HCT116 (cell line): ENCODE measurements at regions not wholly inside any gene's neighbourhood (a gene's known extent, or its start where the extent isn't known, plus 50 kb on each side); places are given as distances from the start of the nearest gene placed in this dataset.
A peak's percentile ranks its signal among the peaks of the same experiment; 100 is the strongest.

Experiments used
- ATAC-seq: fragments of 200-7000 bp; cut with Tn5 transposase; 2 replicates; pipeline ENCODE4 v1.9.1; 2020; ENCODE audit warnings: mild to moderate bottlenecking, moderate library complexity
- BruUV-seq: library from RNA; stranded (reverse); fragments of 400-500 nt; replicated peaks from 2 replicates; lab custom pipeline; 2021; lab: Mats Ljungman, UMichigan
- CTCF ChIA-PET: fragments of 300-600 bp; sonication (Branson Sonifier 250); formaldehyde crosslinking; loops from one replicate; lab custom pipeline; 2021; ENCODE audit warnings: antibody characterized with exemption; lab: Charles Lee
- POLR2A ChIA-PET: fragments of 300-600, 350-600 bp; sonication (Branson Sonifier 250); formaldehyde crosslinking; loops from one replicate; lab custom pipeline; 2021; ENCODE audit warnings: antibody characterized with exemption; lab: Charles Lee
- RAD21 ChIA-PET, 2 experiments: fragments of 300-600 bp; sonication (Branson Sonifier 250); formaldehyde crosslinking; loops; one replicate each; lab custom pipeline; 2023; ENCODE audit warnings: low total read pairs in 2 of 2; ENCODE audit not compliant: uncharacterized antibody in 2 of 2, unreplicated experiment in 2 of 2, low non-redundant PET in 1 of 2; lab: Charles Lee
- DNase-seq: peaks from one replicate; pipeline ENCODE4 v3.0.0-alpha.2; 2010; ENCODE audit warnings: low read depth, low spot score
- H2AFZ ChIP-seq: fragments of 200-600 bp; shearing (Covaris generic), sonication (generic); 2 replicates; pipeline ENCODE4 v1.6.1; 2017; ENCODE audit warnings: low read depth, mixed run types, mixed read lengths, antibody characterized with exemption, low read length; ENCODE audit not compliant: poor library complexity, severe bottlenecking
- H3K27ac ChIP-seq: 2 replicates; pipeline ENCODE4 v1.5.1; 2012; ENCODE audit warnings: low read depth, low read length
- H3K27me3 ChIP-seq: fragments of 200-600 bp; sonication (generic); 2 replicates; pipeline ENCODE4 v1.6.1; 2016; ENCODE audit warnings: mixed run types, low read length, mixed read lengths; ENCODE audit not compliant: insufficient read depth
- H3K36me3 ChIP-seq, 2 experiments: fragments of 200-500 bp in 1 of 2; fragments of 200-600 bp in 1 of 2; sonication (Bioruptor generic) in 1 of 2; sonication (generic) in 1 of 2; 2 replicates each; pipeline versions ENCODE4 v1.5.1 to v1.6.1; 2014 to 2016; ENCODE audit warnings: low read length in 2 of 2, inconsistent platforms in 1 of 2, mixed read lengths in 1 of 2, mixed run types in 1 of 2; ENCODE audit not compliant: insufficient read depth in 2 of 2, control insufficient read depth in 1 of 2
- H3K4me1 ChIP-seq, 2 experiments: fragments of 200-600 bp in 1 of 2; sonication (generic) in 1 of 2; 2 replicates each; pipeline versions ENCODE4 v1.5.1 to v1.6.1; 2012 to 2017; ENCODE audit warnings: low read length in 2 of 2, inconsistent platforms in 1 of 2, mild to moderate bottlenecking in 1 of 2, mixed read lengths in 1 of 2, mixed run types in 1 of 2, moderate library complexity in 1 of 2; ENCODE audit not compliant: insufficient read depth in 2 of 2, control insufficient read depth in 1 of 2
- H3K4me2 ChIP-seq: fragments of 200-600 bp; sonication (generic); 2 replicates; pipeline ENCODE4 v1.6.1; 2017; ENCODE audit warnings: mixed run types, low read length, mixed read lengths
- H3K4me3 ChIP-seq, 2 experiments: fragments of 200-600 bp in 1 of 2; sonication (generic) in 1 of 2; replicated peaks in 1 of 2; 2 replicates each; pipeline ENCODE4 v1.5.1; 2011 to 2016; ENCODE audit warnings: low read length in 2 of 2, control low read depth in 1 of 2, low read depth in 1 of 2, mild to moderate bottlenecking in 1 of 2, mixed read lengths in 1 of 2, mixed run types in 1 of 2
- H3K79me2 ChIP-seq: fragments of 200-600 bp; sonication (generic); 2 replicates; pipeline ENCODE4 v1.6.1; 2017; ENCODE audit warnings: mild to moderate bottlenecking, mixed run types, low read length, moderate library complexity, mixed read lengths; ENCODE audit not compliant: insufficient read depth
- H3K9ac ChIP-seq: fragments of 200-600 bp; sonication (generic); 2 replicates; pipeline ENCODE4 v1.6.1; 2016; ENCODE audit warnings: low read length, mixed read lengths
- H3K9me2 ChIP-seq: fragments of 200-600 bp; sonication (generic), shearing (Covaris generic); 2 replicates; pipeline ENCODE4 v1.6.1; 2017; ENCODE audit warnings: mixed run types, mild to moderate bottlenecking, moderate library complexity; ENCODE audit not compliant: insufficient read depth
- H3K9me3 ChIP-seq, 2 experiments: fragments of 200-500 bp in 1 of 2; fragments of 200-600 bp in 1 of 2; sonication (Bioruptor generic) in 1 of 2; sonication (generic) in 1 of 2; 2 replicates each; pipeline ENCODE4 v1.6.1; 2014 to 2017; ENCODE audit warnings: low read length in 2 of 2, mixed read lengths in 2 of 2, inconsistent platforms in 1 of 2, low read depth in 1 of 2, mild to moderate bottlenecking in 1 of 2, mixed run types in 1 of 2, moderate library complexity in 1 of 2; ENCODE audit not compliant: control insufficient read depth in 1 of 2, insufficient read depth in 1 of 2
- H4K20me1 ChIP-seq: fragments of 200-600 bp; sonication (generic), shearing (Covaris generic); 2 replicates; pipeline ENCODE4 v1.6.1; 2017; ENCODE audit warnings: mixed run types, mild to moderate bottlenecking, moderate library complexity; ENCODE audit not compliant: insufficient read depth
- EGR1 ChIP-seq: IDR thresholded peaks from 2 replicates; pipeline ENCODE4 v1.6.1; 2012; ENCODE audit warnings: low read depth
- EZH2 ChIP-seq: fragments of 200-600 bp; sonication (generic); IDR thresholded peaks from 2 replicates; pipeline ENCODE4 v1.6.1; 2017; ENCODE audit warnings: antibody characterized with exemption, mixed run types
- FOSL1 ChIP-seq: IDR thresholded peaks from 2 replicates; pipeline ENCODE4 v1.6.1; 2012; ENCODE audit warnings: low read depth
- POLR2A ChIP-seq: IDR thresholded peaks from 2 replicates; pipeline ENCODE4 v1.7.0; 2011; ENCODE audit warnings: borderline replicate concordance; ENCODE audit not compliant: insufficient read depth, insufficient read length; ENCODE audit errors: extremely low read depth
- POLR2AphosphoS5 ChIP-seq: IDR thresholded peaks from 2 replicates; pipeline ENCODE4 v1.6.1; 2011; ENCODE audit warnings: mild to moderate bottlenecking, low read depth, low read length, moderate library complexity
- RAD21 ChIP-seq: IDR thresholded peaks from 2 replicates; pipeline ENCODE4 v1.6.1; 2012; ENCODE audit warnings: low read depth, mild to moderate bottlenecking
- REST ChIP-seq: IDR thresholded peaks from 2 replicates; pipeline ENCODE4 v1.6.1; 2012; ENCODE audit warnings: low read depth
- SIN3A ChIP-seq: IDR thresholded peaks from 2 replicates; pipeline ENCODE4 v1.6.1; 2012; ENCODE audit warnings: low read depth
- SRF ChIP-seq: IDR thresholded peaks from 2 replicates; pipeline ENCODE4 v1.6.1; 2012; ENCODE audit warnings: low read depth
- TCF7L2 ChIP-seq: IDR thresholded peaks from 2 replicates; pipeline ENCODE4 v1.7.0; 2011; ENCODE audit warnings: borderline replicate concordance, inconsistent platforms; ENCODE audit not compliant: insufficient read depth, insufficient read length; ENCODE audit errors: extremely low read depth
- YY1 ChIP-seq: IDR thresholded peaks from 2 replicates; pipeline ENCODE4 v1.6.1; 2011; ENCODE audit warnings: low read length, low read depth, moderate library complexity, mild to moderate bottlenecking; ENCODE audit not compliant: insufficient replicate concordance; ENCODE audit errors: extremely low read depth
- ZFX ChIP-seq: fragments of 450-650 bp; IDR thresholded peaks from 2 replicates; pipeline ENCODE4 v1.6.1; 2017
- ZNF274 ChIP-seq: fragments of 200-500 bp; sonication (Bioruptor generic); IDR thresholded peaks from 2 replicates; pipeline ENCODE4 v1.6.1; 2014; ENCODE audit warnings: mild to moderate bottlenecking, low read depth, low read length, inconsistent platforms
- intact Hi-C: fragments of 100-400 bp; cut with micrococcal nuclease; formaldehyde crosslinking; loops from 2 replicates; pipeline ENCODE4 v1.10.0; 2022

- Histone ChIP-seq H3K9me2 (no peaks in the 10 kb centered on the region), H2AFZ (no peak overlapping the region), H3K79me2 (no peaks in the 10 kb centered on the region), H3K4me1 (peaks cover 2 to 9% of the 10 kb centered on the region in 2 experiments; a peak in 2 of 4 replicates), H3K27me3 (no peaks in the 10 kb centered on the region), H3K27ac (no peak overlapping the region), H3K4me2 (no peak overlapping the region), H3K9ac (no peak overlapping the region), H3K4me3 (no peak overlapping the region), H3K36me3 (no peaks in the 10 kb centered on the region; a peak in 1 of 4 replicates), H3K9me3 (no peaks in the 10 kb centered on the region), H4K20me1 (no peaks in the 10 kb centered on the region)
- ChIA-PET RAD21 (no interaction called here), CTCF (no interaction called here), POLR2A (no interaction called here)
- ATAC-seq (no peak), DNase-seq (no peak)
- BruUV-seq: TSS peak; percentile 14
- TF ChIP-seq FOSL1 (no peak), REST (no peak)
- intact Hi-C loops: no loop called here
These were observed 89.4 kb upstream of the KCTD7 start for GRCh38 chr7:66539264-66539623.

- H3K27me3 ChIP-seq: no peaks in the 10 kb centered on the region
- ChIA-PET CTCF (no interaction called here), POLR2A (interaction anchor here (0.6 kb wide), 1 partner anchor 89 kb away, joined by 3 read pairs; the partner anchor contains the start of gene KCTD7), RAD21 (no interaction called here)
- intact Hi-C loops: no loop called here
- no TSS peak for BruUV-seq
- no peak overlapping the region for H3K4me3 ChIP-seq
- no peaks in the 10 kb centered on the region for H4K20me1 ChIP-seq
- no peak overlapping the region for H3K27ac ChIP-seq
- no peaks in the 10 kb centered on the region for H3K9me2 ChIP-seq
- ATAC-seq: no peak
- no peaks in the 10 kb centered on the region for H3K79me2 ChIP-seq
- no peak overlapping the region for H3K4me2 ChIP-seq
- peaks cover 0 to 9% of the 10 kb centered on the region in 2 experiments; a peak in 1 of 4 replicates for H3K4me1 ChIP-seq
- no peak for DNase-seq
- no peak overlapping the region for H3K9ac ChIP-seq
- no peaks in the 10 kb centered on the region for H3K9me3 ChIP-seq
- no peaks in the 10 kb centered on the region; a peak in 1 of 4 replicates for H3K36me3 ChIP-seq
- H2AFZ ChIP-seq: no peak overlapping the region
- no peak for TF ChIP-seq ZFX
- TF ChIP-seq YY1: no peak
- no peak for TF ChIP-seq POLR2AphosphoS5
- TF ChIP-seq EGR1: no peak
- no peak for TF ChIP-seq EZH2
- TF ChIP-seq ZNF274: no peak
- no peak for TF ChIP-seq REST
- no peak for TF ChIP-seq RAD21
- no peak for TF ChIP-seq SRF
- TF ChIP-seq POLR2A: no peak
- TF ChIP-seq TCF7L2: no peak
- TF ChIP-seq SIN3A: no peak
These were observed 88.7 kb upstream of the KCTD7 start for GRCh38 chr7:66539902-66540375.
